ENCODE measurements at regions not wholly inside any gene's neighbourhood (a gene's known extent, or its start where the extent isn't known, plus 50 kb on each side); places are given as distances from the start of the nearest gene placed in this dataset.

- ATAC-seq (replicated peaks in 6 of 8), result peak in 4 of 8 experiments; percentile 50 to 80 (median 69)
- no peak overlapping the region for H3K4me3 ChIP-seq
- in situ Hi-C loops (cut with MboI; ENCODE audit: low pct_unique_long_range_greater_than_20kb in 2 of 9, low sequenced_read_pairs in 9 of 9, unreplicated experiment in 9 of 9), result no loop called here
- no peak overlapping the region for H3K27ac ChIP-seq
- WGBS, 10 experiments, result 17 to 90% (median 79%) methylated on average over 2 to 9 of the region's 9 CpGs; no CpG with 5 or more reads in 1 of the 10 experiments
- peaks cover 0 to 7% of the 10 kb centered on the region in 2 donors for H3K4me1 ChIP-seq (replicated peaks in 1 of 2)
Observed at GRCh38 chr5:2266641-2267240, 384.0 kb upstream of the IRX4 start.

- ATAC-seq (replicated peaks in 6 of 8), result no peak
- Histone ChIP-seq H3K27ac (no peak overlapping the region), H3K4me3 (no peak overlapping the region), H3K4me1 (replicated peaks in 1 of 2) (peaks cover 0 to 7% of the 10 kb centered on the region in 2 donors)
- 36 to 100% (median 63%) methylated on average over 1 to 11 of the region's 11 CpGs for WGBS, 10 experiments
- in situ Hi-C loops (cut with MboI; ENCODE audit: low pct_unique_long_range_greater_than_20kb in 2 of 9, low sequenced_read_pairs in 9 of 9, unreplicated experiment in 9 of 9), result no loop called here
Observed at GRCh38 chr5:2265341-2265740, 382.6 kb upstream of the IRX4 start.

DNA sequence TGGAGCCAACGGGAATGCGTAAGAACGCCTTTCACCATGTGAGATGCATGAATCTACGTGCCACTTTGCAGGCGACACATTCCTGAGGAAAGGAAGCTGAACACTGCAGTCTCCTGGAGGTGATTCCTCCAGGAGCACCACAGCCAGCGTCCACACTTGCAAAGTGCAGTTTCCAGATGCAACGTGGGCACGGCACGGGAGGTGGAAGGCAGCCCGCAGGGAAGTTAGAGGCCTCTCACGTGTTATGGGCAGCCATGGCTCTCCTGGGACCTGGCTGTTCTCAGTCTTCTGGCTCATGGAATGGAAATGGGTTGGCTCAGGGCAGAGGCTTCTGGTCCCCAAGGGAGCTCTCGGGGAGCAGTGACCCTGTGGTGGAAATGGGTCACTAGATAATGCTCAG lies 381.0 kb upstream of the IRX4 start:
- in situ Hi-C loops (cut with MboI; ENCODE audit: low pct_unique_long_range_greater_than_20kb in 2 of 9, low sequenced_read_pairs in 9 of 9, unreplicated experiment in 9 of 9), result no loop called here
- 10 to 90% (median 75%) methylated on average over 1 to 11 of the region's 12 CpGs; no CpG with 5 or more reads in 2 of the 10 experiments for WGBS, 10 experiments
- Histone ChIP-seq H3K27ac (no peak overlapping the region), H3K4me3 (no peak overlapping the region), H3K4me1 (replicated peaks in 1 of 2) (peaks cover 0 to 7% of the 10 kb centered on the region in 2 donors)
- no peak for ATAC-seq (replicated peaks in 6 of 8)

DNA sequence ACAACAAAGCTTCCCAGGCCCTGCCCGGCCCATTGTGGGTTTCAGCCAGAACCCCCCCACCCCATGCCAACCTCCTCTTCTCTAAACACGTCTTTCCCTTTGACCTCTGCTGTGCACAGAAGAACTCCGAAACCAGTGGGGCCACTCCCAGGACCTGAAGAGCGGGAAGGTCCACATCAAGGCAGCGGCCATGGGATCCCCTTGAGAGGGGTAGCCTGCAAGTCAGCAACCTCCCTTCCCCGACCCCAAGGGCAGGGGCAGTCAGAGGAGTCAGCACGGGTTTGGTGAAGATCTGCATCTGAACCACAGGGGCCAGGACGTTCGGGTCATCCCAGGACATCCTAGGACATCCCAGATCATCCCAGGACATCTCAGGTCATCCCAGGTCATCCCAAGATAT lies 379.9 kb upstream of the IRX4 start:
- 0 to 71% (median 27%) methylated on average over 2 to 7 of the region's 9 CpGs; no CpG with 5 or more reads in 7 of the 10 experiments for WGBS, 10 experiments
- no peak for ATAC-seq (replicated peaks in 6 of 8)
- Histone ChIP-seq H3K4me3 (no peak overlapping the region), H3K27ac (no peak overlapping the region), H3K4me1 (replicated peaks in 1 of 2) (peaks cover 0 to 7% of the 10 kb centered on the region in 2 donors)
- in situ Hi-C loops (cut with MboI; ENCODE audit: low pct_unique_long_range_greater_than_20kb in 2 of 9, low sequenced_read_pairs in 9 of 9, unreplicated experiment in 9 of 9), result no loop called here

- no peak for ATAC-seq (replicated peaks in 6 of 8)
- Histone ChIP-seq H3K4me3 (no peak overlapping the region), H3K4me1 (replicated peaks in 1 of 2) (peaks cover 0 to under 1% of the 10 kb centered on the region in 2 donors), H3K27ac (no peak overlapping the region)
- in situ Hi-C loops (cut with MboI; ENCODE audit: low pct_unique_long_range_greater_than_20kb in 2 of 9, low sequenced_read_pairs in 9 of 9, unreplicated experiment in 9 of 9), result no loop called here
- WGBS, 10 experiments, result 61 to 100% (median 93%) methylated on average over 2 to 7 of the region's 32 CpGs; no CpG with 5 or more reads in 4 of the 10 experiments
Observed at GRCh38 chr5:2261004-2261703, 378.4 kb upstream of the IRX4 start.

DNA sequence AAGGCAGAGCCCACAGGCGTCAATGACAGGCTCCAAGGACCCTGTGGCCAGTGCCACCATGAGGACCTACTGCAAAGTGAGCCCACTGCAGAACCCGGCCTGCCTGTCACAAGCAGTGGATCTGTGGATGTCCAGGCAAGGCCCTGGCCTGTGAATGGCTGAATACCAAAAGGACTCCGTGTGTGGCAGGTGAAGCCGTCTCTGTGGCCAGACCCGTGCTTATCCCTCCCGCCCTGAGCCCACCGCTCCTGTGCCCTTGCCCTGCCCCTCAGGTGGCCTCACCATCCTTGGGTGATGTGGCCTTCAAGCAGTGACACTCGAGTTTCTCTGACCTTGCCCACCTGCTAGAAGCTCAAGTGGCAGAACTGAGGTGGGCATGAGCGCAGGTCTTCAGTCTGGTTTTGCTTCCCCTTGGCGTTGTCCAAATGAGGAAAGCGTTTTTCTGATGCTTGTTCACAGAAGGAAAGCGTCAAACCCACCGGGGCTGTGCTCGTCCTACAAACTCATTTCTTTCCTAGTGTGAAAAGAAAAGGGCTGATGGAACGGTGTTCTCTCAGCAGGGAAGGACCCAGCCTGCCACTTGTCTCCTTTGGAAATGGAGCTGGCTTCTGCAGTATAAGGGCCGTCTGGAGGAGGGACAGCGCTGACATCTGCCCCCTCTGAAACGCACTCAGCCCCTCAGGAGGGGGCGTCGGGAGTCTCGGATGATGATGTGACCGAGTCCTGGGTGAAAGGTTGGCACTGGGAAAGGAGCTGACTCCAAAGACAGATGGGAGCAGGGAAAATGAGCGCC lies 377.7 kb upstream of the IRX4 start:
- no peak overlapping the region for H3K4me3 ChIP-seq
- WGBS, 10 experiments, result 21 to 81% (median 57%) methylated on average over 3 to 11 of the region's 23 CpGs; no CpG with 5 or more reads in 3 of the 10 experiments
- H3K27ac ChIP-seq, result no peak overlapping the region
- H3K4me1 ChIP-seq (replicated peaks in 1 of 2), result peaks cover 0 to under 1% of the 10 kb centered on the region in 2 donors
- no peak for ATAC-seq (replicated peaks in 6 of 8)
- in situ Hi-C loops (cut with MboI; ENCODE audit: low pct_unique_long_range_greater_than_20kb in 2 of 9, low sequenced_read_pairs in 9 of 9, unreplicated experiment in 9 of 9), result no loop called here

DNA sequence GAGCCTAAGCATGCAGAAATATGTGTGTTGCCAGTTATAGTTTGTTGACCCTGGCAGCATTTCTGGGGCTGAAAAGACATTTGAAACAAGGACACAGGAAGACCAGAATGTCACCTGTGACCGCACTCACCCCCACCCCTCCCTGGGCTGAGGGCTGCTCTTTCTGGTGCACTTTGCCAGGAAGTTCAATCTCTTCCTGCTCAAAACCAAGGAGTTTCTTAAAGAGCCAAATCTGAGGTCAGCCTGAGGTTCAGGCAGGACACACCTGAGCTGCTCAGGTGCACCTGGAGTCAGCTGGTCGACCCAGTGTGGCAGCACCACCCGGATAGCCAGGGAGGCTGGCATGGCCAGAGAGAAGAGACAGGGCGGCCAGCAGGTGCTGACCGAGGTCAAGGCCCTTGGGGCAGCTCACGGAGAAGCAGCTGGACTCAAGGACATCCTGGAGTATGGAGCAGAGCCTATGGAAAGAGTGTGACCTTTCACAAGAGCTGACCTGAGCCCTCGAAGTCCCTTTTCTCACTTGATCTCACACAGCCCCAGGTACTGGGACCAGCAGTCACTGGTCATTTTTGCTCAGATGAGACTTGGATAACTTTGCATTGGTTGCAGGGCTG lies 376.9 kb upstream of the IRX4 start:
- in situ Hi-C loops (cut with MboI; ENCODE audit: low pct_unique_long_range_greater_than_20kb in 2 of 9, low sequenced_read_pairs in 9 of 9, unreplicated experiment in 9 of 9), result no loop called here
- no peak overlapping the region for H3K27ac ChIP-seq
- H3K4me1 ChIP-seq (replicated peaks in 1 of 2), result peaks cover 0 to 4% of the 10 kb centered on the region in 2 donors
- ATAC-seq (replicated peaks in 6 of 8), result no peak
- no peak overlapping the region for H3K4me3 ChIP-seq
- 20 to 81% (median 77%) methylated on average over 1 to 7 of the region's 7 CpGs; no CpG with 5 or more reads in 5 of the 10 experiments for WGBS, 10 experiments

DNA sequence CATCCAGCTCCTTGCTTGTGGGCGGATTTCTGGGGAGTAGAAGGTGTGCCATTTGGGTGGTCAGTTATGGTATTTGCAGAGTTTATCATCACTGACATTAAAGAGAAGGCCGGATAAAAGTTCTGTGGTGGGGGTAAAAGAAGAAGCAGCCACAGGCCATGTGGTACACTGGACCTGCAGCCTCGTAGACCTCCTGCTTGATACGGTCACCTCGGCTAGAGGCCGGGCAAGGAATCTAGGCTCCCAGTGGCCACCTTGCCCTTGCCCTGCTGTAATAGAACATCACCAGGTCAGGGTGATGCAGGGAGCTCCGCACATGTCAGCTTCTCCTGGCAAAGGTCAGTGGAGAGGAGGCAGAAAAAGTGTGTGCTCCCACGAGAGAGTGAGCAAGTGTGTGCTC lies 376.1 kb upstream of the IRX4 start:
- Histone ChIP-seq H3K4me3 (no peak overlapping the region), H3K27ac (no peak overlapping the region), H3K4me1 (replicated peaks in 1 of 2) (peaks cover 0 to 6% of the 10 kb centered on the region in 2 donors)
- 27 to 93% (median 80%) methylated on average over 1 to 4 of the region's 8 CpGs; no CpG with 5 or more reads in 5 of the 10 experiments for WGBS, 10 experiments
- in situ Hi-C loops (cut with MboI; ENCODE audit: low pct_unique_long_range_greater_than_20kb in 2 of 9, low sequenced_read_pairs in 9 of 9, unreplicated experiment in 9 of 9), result no loop called here
- no peak for ATAC-seq (replicated peaks in 6 of 8)

GRCh38 chr5:2257326-2258244 lies 374.9 kb upstream of the IRX4 start:
- Histone ChIP-seq H3K27ac (no peak overlapping the region), H3K4me1 (replicated peaks in 1 of 2) (peaks cover 0 to 14% of the 10 kb centered on the region in 2 donors), H3K4me3 (no peak overlapping the region)
- ATAC-seq (replicated peaks in 6 of 8), result no peak
- 0 to 100% (median 61%) methylated on average over 1 to 6 of the region's 20 CpGs; no CpG with 5 or more reads in 1 of the 10 experiments for WGBS, 10 experiments
- in situ Hi-C loops (cut with MboI; ENCODE audit: low pct_unique_long_range_greater_than_20kb in 2 of 9, low sequenced_read_pairs in 9 of 9, unreplicated experiment in 9 of 9), result no loop called here

DNA sequence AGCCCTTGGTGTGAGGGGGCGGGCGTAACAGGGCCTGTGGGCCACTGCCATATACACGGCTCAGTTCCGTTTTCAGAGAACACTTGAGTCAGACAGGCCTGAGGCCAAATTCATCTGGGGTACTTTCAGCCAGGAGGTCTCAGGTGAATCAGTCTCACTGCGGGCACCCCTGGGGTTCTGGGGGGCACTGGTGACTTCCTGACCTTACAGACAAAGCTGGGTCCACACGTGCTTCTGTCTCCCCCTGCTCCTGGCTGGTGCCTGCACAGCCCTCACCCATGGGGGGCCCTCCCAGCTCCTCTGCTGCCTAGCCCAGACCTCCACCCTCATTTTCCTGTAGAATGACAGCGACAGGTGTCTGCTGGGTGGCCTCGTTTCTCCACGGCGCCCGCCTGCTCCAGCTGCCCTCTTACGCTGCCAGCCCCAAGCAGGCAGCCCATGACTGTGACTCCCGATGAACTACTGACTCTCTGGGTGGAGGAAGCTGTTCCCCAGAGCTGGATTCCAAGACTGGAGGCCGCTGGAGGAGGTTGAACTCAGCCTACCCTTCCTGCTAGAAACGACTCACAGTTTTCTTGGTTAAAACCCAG lies 374.1 kb upstream of the IRX4 start:
- WGBS, 10 experiments, result 54 to 100% (median 80%) methylated on average over 2 to 6 of the region's 15 CpGs; no CpG with 5 or more reads in 6 of the 10 experiments
- no peak for ATAC-seq (replicated peaks in 6 of 8)
- Histone ChIP-seq H3K27ac (no peak overlapping the region), H3K4me3 (no peak overlapping the region), H3K4me1 (replicated peaks in 1 of 2) (peaks cover 0 to 14% of the 10 kb centered on the region in 2 donors)
- in situ Hi-C loops (cut with MboI; ENCODE audit: low pct_unique_long_range_greater_than_20kb in 2 of 9, low sequenced_read_pairs in 9 of 9, unreplicated experiment in 9 of 9), result no loop called here

DNA sequence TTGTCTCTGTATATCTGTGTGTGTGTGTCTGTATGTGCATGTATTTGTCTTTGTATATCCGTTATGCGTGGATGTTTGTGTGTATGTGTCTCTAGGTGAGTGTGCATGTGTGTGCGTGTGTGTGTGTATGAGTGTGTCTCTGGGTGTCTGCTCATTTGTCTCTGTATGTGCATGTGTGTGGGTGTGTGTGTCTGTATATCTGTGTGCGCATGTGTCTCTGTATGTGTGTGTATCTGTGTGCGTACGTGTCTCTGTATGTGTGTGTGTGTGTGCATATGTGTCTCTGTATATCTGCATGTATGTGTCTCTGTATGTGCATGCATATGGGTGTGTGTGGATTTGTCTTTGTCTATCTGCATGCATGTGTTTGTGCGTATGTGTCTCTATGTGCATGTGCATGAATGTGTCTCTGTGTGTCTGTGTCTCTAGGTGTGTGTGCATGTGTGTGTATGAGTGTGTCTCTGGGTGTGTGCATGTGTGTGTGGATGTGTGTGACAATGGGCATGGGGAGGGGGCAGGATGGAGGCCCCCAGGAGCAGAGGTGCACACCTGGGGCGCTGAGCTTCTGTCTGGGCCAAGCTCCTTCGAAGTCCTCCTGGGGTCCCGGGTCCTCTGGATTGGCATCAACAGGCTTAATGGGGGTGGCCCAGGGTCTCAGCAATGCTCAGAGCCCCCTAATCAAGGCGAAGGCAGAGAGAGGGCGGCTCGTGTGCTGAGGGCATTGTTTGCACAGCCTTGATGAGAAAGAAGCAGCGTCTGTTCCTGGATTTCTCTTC lies 373.4 kb upstream of the IRX4 start:
- Histone ChIP-seq H3K4me1 (replicated peaks in 1 of 2) (peaks cover 0 to 14% of the 10 kb centered on the region in 2 donors), H3K4me3 (no peak overlapping the region), H3K27ac (no peak overlapping the region)
- WGBS, 10 experiments, result 60 to 100% (median 80%) methylated on average over 1 to 10 of the region's 14 CpGs; no CpG with 5 or more reads in 3 of the 10 experiments
- no peak for ATAC-seq (replicated peaks in 6 of 8)
- in situ Hi-C loops (cut with MboI; ENCODE audit: low pct_unique_long_range_greater_than_20kb in 2 of 9, low sequenced_read_pairs in 9 of 9, unreplicated experiment in 9 of 9), result no loop called here

Measured in motor neuron (in vitro differentiated cells).